Left colon (tissue), 2 donors: ENCODE measurements at regions not wholly inside any gene's neighbourhood (a gene's known extent, or its start where the extent isn't known, plus 50 kb on each side); places are given as distances from the start of the nearest gene placed in this dataset.
"Not testable (repeated sequence)": the region's sequence is repeated elsewhere in the genome, so short reads cannot be mapped to it uniquely, and the experiment has no call there.

Experiments
- ATAC-seq: fragments of 200-7000 bp; cut with Tn5 transposase; one replicate; pipeline ENCODE4 v1.9.1; 2020; ENCODE audit warnings: mild to moderate bottlenecking, moderate library complexity
- DNase-seq, 2 donors: peaks; one replicate each; pipeline ENCODE4 v3.0.0-alpha.2; 2020
- intact Hi-C, 2 donors: fragments of 100-400 bp; cut with DNase I in 1 of 2; cut with micrococcal nuclease in 1 of 2; formaldehyde crosslinking; loops; one replicate each; pipeline versions ENCODE4 v1.11.2 to v1.14.0; 2022; cut with DNase I, micrococcal nuclease
- donor health status: DM: no; HTN: no; CAD: no.
- donor health status: DM: yes; HTN: yes; CAD: no.

DNA sequence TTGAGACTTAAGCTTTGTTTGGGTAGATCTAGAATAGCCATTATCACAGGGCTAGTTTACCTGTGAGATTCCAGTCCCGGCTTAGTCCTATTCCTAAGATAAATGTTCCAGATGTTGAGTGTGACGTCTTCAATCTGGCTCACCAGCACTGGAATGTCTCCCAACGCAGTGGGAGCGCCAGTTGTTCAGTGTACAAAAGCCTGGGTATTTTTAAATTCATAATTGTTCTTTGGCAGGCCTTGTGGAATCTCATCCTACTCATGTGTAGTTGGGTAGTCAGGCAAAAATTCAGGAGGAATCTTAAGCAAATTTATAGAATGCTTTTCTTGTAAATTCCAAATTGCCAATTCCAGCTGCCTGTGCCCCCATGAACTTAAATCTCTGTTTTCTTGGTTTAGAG is 272.6 kb upstream of the KCNN2 start:
- no peak for DNase-seq
- intact Hi-C loops = no loop called here
- ATAC-seq = no peak

GRCh38 chr5:114097570-114097969 is 264.3 kb upstream of the KCNN2 start:
- no peak for DNase-seq
- intact Hi-C loops = no loop called here
- no peak for ATAC-seq

DNA sequence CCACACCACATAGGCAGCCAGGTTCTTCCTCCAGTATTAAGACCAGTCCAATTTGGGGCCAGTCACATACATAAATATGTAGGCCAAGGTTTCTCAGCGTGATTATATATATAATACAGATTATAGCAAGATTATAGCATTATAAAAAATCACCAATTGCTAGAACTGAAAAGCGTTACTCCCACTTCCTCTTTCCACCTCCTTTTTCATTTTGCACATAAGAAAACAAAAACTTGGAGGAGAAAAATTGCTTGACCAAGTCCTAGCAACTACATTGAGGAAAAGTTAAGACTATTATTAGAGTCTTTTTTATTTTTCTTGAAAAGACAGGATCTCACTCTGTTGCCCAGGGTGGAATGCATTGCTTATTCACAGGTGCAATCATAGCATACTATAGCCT is 262.7 kb upstream of the KCNN2 start:
- ATAC-seq = no peak
- no peak for DNase-seq
- intact Hi-C loops = no loop called here

DNA sequence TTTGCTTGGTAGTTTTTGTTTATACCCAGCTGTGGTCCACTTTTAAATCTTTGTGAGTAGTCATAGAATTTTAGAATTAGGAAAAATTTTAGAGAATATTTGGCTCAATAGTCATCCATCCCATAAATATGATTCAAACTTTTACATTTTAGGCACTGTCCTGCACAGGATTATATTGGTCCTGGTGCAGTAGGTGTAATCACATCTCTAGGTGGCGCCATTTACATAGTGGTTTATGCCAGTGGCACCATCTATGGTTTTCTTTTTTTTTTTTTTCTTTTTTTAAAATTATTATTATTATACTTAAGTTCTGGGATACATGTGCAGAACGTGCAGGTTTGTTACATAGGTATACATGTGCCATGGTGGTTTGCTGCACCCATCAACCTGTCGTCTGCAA is 260.7 kb upstream of the KCNN2 start:
- DNase-seq (no peak), ATAC-seq (peak; percentile 47)
- intact Hi-C loops = loop anchor here in 1 of 2 donors (10.0 kb wide), 1 partner anchor 354 kb away; no protein-coding TSS in a partner anchor

GRCh38 chr5:114113604-114114003 is 248.3 kb upstream of the KCNN2 start:
- no peak for ATAC-seq
- DNase-seq = no peak
- intact Hi-C loops = no loop called here

DNA sequence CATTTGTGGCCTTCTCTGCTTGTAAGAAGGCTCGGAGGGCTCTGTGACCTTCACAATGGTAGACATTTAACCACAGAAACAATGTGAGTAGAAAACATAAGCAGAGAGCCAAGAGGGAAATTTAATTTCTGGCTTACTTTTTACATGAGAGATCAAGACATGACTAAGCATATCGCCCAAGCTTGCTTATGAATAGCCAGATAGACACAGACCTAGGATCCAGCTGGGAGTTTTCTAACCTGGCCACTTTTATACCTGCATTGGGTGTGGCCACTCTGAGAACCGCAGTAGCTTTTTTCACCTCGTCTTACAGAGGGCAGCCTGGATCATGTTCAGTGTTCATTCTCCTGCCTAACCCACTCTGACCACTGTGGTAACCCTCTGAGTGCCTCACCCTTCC is 244.9 kb upstream of the KCNN2 start:
- DNase-seq (no peak), ATAC-seq (no peak)
- intact Hi-C loops = no loop called here

DNA sequence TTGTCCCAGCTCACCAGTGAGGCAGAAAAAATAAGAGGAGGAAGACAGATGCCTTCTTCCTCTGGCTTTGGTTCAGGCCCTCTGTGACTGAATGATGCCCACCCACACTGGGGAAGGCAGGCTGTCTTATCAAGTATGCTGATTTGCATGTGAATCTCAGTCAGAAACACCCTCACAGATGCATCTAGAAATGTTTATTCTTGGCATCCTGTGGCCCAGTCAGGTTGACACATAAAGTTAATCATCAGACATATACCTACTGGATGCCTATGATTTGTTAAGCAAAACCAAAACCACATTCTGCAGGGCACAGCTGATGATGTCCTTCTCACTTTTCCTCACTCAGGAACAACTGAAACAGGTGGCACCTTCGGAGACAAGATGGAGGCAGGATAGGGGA is 243.4 kb upstream of the KCNN2 start:
- ATAC-seq (no peak), DNase-seq (no peak)
- intact Hi-C loops = no loop called here

- ATAC-seq (no peak), DNase-seq (no peak)
- intact Hi-C loops = no loop called here
These were observed 241.7 kb upstream of the KCNN2 start for GRCh38 chr5:114120166-114120565.

DNA sequence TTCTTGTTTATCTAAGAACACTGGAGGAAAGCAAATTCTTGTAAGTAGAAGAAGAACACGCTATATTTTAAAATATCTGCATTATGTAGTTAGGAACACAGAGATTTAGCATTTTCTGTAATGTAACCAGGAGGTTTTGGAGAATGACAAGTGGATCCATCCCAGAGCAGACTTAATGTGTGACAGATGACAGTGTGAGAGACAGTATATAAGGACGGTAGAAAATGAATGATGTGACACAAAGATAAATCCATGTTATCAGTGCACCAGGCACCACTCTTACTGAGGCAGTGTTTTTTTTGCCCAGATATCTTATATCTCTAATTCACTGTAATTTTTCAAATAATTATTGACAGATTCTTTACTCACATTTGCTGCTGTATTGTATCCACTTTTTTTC is 239.0 kb upstream of the KCNN2 start:
- intact Hi-C loops = no loop called here

DNA sequence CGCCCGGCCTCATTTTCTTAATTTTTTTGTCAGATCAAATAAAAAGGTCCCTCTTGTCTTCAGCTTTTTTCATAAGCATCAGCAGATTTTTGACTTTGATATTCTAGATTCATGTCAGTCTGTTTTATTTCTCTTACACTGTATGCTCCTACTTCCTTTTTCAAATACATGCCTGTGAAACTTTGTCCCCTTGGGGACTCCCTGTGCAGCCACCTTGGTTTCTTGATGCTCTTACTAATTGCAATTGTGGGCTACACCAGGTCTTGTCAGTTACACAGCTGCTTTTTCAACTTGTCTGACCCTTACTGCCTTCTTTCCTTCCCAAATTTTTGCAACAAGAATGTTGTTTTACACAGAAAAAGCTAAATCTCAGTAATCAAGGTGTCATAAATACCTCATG is 238.2 kb upstream of the KCNN2 start:
- intact Hi-C loops = no loop called here

More for the DNA sequence above, 239.0 kb upstream of the KCNN2 start:
- DNase-seq (no peak), ATAC-seq (no peak)

GRCh38 chr5:114146398-114146797 is 215.5 kb upstream of the KCNN2 start:
- no peak for ATAC-seq
- intact Hi-C loops = no loop called here
- no peak for DNase-seq

More for the DNA sequence above, 238.2 kb upstream of the KCNN2 start:
- DNase-seq (no peak), ATAC-seq (no peak)

DNA sequence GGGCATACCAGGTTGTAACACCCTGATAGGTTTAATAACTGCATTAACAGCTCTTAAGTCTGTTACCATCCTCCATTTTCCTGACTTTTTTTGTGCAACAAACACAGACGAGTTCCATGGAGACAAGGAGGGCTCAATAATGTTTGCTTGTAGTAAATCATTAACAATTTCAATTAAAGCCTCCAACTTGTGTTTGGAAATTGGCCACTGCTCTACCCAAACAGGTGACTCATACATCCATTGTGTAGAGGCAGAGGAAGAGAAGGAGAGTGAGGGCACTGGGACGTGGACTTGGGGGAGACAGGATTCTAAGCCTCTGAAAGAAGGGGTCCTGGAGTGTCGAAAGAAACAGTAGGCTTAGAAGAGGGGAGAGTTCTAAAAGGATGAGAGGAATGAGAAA is 213.6 kb upstream of the KCNN2 start:
- ATAC-seq (no peak), DNase-seq (no peak)
- intact Hi-C loops = no loop called here

GRCh38 chr5:114148728-114149127 is 213.1 kb upstream of the KCNN2 start:
- DNase-seq, ATAC-seq, intact Hi-C loops: not testable (repeated sequence)

DNA sequence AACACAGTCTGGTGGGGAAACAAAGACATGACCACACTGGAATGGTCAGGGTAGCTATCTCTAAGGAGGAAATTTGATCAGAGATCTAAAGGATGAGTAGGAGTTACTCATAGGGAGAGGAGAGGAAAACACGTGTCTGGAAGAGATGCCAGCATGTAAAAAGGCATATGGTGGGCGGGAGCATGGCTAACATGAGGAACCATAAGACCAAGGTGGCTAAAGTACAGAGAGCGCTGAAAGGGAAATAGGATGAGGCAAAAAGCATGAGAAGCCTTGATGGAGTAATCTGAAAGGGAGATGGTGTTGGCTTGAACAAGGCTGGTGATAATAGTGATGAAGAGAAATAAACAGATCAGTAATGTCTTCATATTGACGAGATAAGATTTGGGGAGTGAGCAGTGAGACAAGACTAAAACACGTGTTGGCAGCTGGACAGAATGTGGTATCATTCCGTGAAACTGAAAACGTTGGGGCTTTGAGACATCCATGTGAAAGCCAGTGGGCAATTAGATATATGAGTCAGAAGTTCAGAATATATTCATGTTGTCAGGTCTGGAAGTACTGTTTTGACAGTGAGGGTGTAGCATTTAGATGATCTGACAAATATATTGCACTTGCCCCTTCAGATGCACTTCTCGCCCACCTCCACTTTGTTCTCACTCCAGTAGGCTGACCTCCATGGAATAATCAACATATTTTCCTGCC is 209.1 kb upstream of the KCNN2 start:
- DNase-seq (no peak), ATAC-seq (no peak)
- intact Hi-C loops = no loop called here

DNA sequence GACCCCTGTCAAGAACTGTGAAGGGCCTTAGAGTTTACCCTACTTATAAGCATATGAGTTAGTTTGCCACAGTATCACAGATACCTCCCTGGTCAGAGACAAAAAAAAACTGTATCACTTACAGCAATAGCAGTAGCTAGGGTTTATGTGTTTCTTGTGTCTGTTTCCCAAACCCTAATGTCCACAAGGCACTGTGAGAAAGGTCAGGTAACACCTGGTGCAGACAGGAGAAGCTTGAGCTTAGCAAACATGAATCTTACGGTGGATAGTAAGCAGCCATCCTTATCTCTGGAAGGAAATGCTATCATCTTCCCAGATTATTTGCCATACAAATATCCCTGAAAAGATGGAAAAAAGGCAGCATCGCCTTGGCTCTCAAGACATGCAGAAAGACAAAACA is 208.5 kb upstream of the KCNN2 start:
- intact Hi-C loops = no loop called here
- no peak for ATAC-seq
- DNase-seq = no peak

DNA sequence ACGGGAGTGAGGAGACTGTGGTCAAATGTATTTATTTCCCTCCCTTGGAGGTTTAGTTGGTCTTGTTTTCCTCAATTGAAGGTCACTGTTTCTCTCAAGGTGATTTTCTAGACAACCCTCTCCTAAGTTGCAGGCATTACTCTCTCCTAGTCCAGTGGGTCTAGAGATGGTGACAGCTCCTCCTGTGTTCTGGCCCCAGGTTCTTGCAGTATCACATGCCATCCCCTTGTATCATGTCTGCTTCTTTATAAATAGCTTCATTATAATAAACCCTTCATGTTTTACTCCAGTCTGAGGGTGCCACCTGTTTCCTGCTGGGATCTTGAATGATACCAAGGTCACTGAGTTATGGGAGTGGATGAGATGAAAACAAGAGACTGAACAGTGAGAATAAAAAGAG is 208.0 kb upstream of the KCNN2 start:
- ATAC-seq (no peak), DNase-seq (no peak)
- intact Hi-C loops = no loop called here

GRCh38 chr5:114166081-114166480 is 195.8 kb upstream of the KCNN2 start:
- DNase-seq (no peak), ATAC-seq (no peak)
- intact Hi-C loops = no loop called here

GRCh38 chr5:114174131-114174530 is 187.7 kb upstream of the KCNN2 start:
- intact Hi-C loops = no loop called here
- DNase-seq (no peak), ATAC-seq (no peak)

DNA sequence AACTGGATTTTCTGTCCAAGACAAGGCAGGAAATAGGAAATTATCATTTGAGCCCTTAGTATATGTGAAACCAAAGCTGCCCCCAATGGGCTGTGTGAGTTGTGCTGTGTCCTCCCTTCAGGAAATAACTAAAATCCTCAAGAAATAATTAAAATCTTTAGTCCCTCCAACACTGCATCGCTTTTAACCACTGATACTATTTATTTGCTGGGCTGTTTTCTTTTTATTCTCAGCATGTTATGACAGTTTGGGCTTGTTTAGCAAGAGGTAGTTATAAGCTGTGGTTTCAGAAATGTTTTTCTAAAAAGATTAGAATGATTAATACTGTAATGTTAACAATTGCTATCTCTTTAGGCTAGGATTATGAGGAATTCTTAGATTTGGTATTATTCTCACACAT is 187.0 kb upstream of the KCNN2 start:
- intact Hi-C loops = no loop called here
- no peak for ATAC-seq

DNA sequence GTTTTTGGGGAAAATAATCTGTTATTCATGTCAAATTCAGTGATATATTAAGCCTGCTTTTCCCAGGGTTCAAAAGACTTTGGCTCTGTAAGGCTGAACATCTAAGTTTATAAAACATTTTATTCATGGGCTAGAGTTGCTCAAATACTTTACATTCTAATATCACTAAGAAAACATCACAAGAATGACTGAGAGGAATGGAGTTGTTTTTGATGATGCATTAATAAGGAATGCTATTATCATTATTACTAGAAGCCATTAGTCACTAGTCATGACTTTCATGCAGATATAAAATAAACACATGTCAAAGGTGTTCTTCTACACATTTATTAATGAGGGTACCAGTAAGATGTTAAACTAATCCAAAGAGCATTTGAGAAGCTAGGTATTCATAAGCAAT is 185.5 kb upstream of the KCNN2 start:
- DNase-seq (no peak), ATAC-seq (no peak)
- intact Hi-C loops = no loop called here

More for the DNA sequence above, 187.0 kb upstream of the KCNN2 start:
- no peak for DNase-seq

- intact Hi-C loops = no loop called here
- ATAC-seq (no peak), DNase-seq (no peak)
These were observed 182.7 kb upstream of the KCNN2 start for GRCh38 chr5:114179134-114179533.
